SK-N-SH (cell line): ENCODE measurements at regions not wholly inside any gene's neighbourhood (a gene's known extent, or its start where the extent isn't known, plus 50 kb on each side); places are given as distances from the start of the nearest gene placed in this dataset.

Source experiments
- CTCF ChIA-PET: fragments of 300-600, 350-600 bp; formaldehyde crosslinking; extraction: SDS; loops from one replicate; lab custom pipeline; 2021; lab: Yijun Ruan, JAX
- POLR2A ChIA-PET: fragments of 350-600 bp; sonication (Branson Sonifier 250); formaldehyde crosslinking; extraction: SDS; loops from one replicate; lab custom pipeline; 2020; ENCODE audit warnings: antibody characterized with exemption, inconsistent platforms; lab: Yijun Ruan, JAX
- DNase-seq: peaks from one replicate; pipeline ENCODE4 v3.0.0; 2012
- H2AFZ ChIP-seq: fragments of 200-600 bp; sonication (generic); 2 replicates; pipeline ENCODE4 v1.8.1; 2016; ENCODE audit warnings: antibody characterized with exemption, mild to moderate bottlenecking, low read depth
- H3F3A ChIP-seq: fragments of 200-600 bp; sonication (generic); replicated peaks from 2 replicates; pipeline ENCODE3; 2016; ENCODE audit warnings: antibody characterized with exemption, mild to moderate bottlenecking; ENCODE audit not compliant: insufficient read depth
- H3K27ac ChIP-seq, 2 experiments: fragments of 200-500 bp in 1 of 2; fragments of 200-600 bp in 1 of 2; sonication (Bioruptor generic) in 1 of 2; sonication (generic), shearing (Covaris generic) in 1 of 2; 2 replicates each; pipeline versions ENCODE4 v1.5.1 to v1.6.1; 2014 to 2016; ENCODE audit warnings: low read depth in 2 of 2, inconsistent platforms in 1 of 2, low read length in 1 of 2, mild to moderate bottlenecking in 1 of 2, mixed read lengths in 1 of 2
- H3K27me3 ChIP-seq: fragments of 200-600 bp; sonication (generic), shearing (Covaris generic); 2 replicates; pipeline ENCODE4 v1.6.1; 2016; ENCODE audit warnings: mixed run types; ENCODE audit not compliant: insufficient read depth
- H3K36me3 ChIP-seq, 2 experiments: fragments of 200-500 bp in 1 of 2; fragments of 200-600 bp in 1 of 2; sonication (Bioruptor generic) in 1 of 2; sonication (generic) in 1 of 2; replicated peaks in 1 of 2; 2 replicates each; pipeline versions ENCODE3 to v1.5.1; 2014 to 2016; ENCODE audit warnings: low read length in 1 of 2, mild to moderate bottlenecking in 1 of 2; ENCODE audit not compliant: insufficient read depth in 2 of 2, control insufficient read depth in 1 of 2
- H3K4me1 ChIP-seq, 2 experiments: fragments of 200-500 bp in 1 of 2; fragments of 200-600 bp in 1 of 2; sonication (Bioruptor generic) in 1 of 2; sonication (generic), shearing (Covaris generic) in 1 of 2; 2 replicates each; pipeline versions ENCODE4 v1.5.1 to v1.6.1; 2014 to 2016; ENCODE audit warnings: low read depth in 1 of 2, low read length in 1 of 2, mixed run types in 1 of 2; ENCODE audit not compliant: insufficient read depth in 2 of 2, control insufficient read depth in 1 of 2
- H3K4me2 ChIP-seq: fragments of 200-600 bp; sonication (generic), shearing (Covaris generic); 2 replicates; pipeline ENCODE4 v1.6.1; 2017; ENCODE audit warnings: mixed run types
- H3K4me3 ChIP-seq, 2 experiments: fragments of 200-500 bp in 1 of 2; fragments of 200-600 bp in 1 of 2; sonication (Bioruptor generic) in 1 of 2; sonication (generic), shearing (Covaris generic) in 1 of 2; 2 replicates each; pipeline versions ENCODE4 v1.5.1 to v1.8.1; 2014 to 2016; ENCODE audit warnings: low read depth in 2 of 2, inconsistent platforms in 1 of 2, low read length in 1 of 2, mild to moderate bottlenecking in 1 of 2, mixed read lengths in 1 of 2, moderate library complexity in 1 of 2
- H3K79me2 ChIP-seq: fragments of 200-600 bp; sonication (generic); 2 replicates; pipeline ENCODE4 v1.8.1; 2017; ENCODE audit warnings: mild to moderate bottlenecking; ENCODE audit not compliant: insufficient read depth
- H3K9ac ChIP-seq: fragments of 200-600 bp; sonication (generic); 2 replicates; pipeline ENCODE4 v1.6.1; 2017; ENCODE audit warnings: mixed run types
- H3K9me2 ChIP-seq: fragments of 200-600 bp; sonication (generic); 2 replicates; pipeline ENCODE4 v1.6.1; 2017; ENCODE audit warnings: mixed run types
- H3K9me3 ChIP-seq: fragments of 200-600 bp; sonication (generic); 2 replicates; pipeline ENCODE4 v1.6.1; 2017; ENCODE audit warnings: mixed run types, mild to moderate bottlenecking, moderate library complexity
- H4K20me1 ChIP-seq: fragments of 200-600 bp; sonication (generic); 2 replicates; pipeline ENCODE4 v1.6.1; 2017; ENCODE audit warnings: mild to moderate bottlenecking, mixed run types; ENCODE audit not compliant: insufficient read depth
- CHD2 ChIP-seq: fragments of 150-350 bp; IDR thresholded peaks from 2 replicates; pipeline ENCODE4 v1.6.1; 2018; ENCODE audit warnings: low read length; ENCODE audit not compliant: partially characterized antibody
- ELF1 ChIP-seq: IDR thresholded peaks from 2 replicates; pipeline ENCODE4 v1.4.0; 2012
- EP300 ChIP-seq, 2 experiments: IDR thresholded peaks; 2 replicates each; pipeline versions ENCODE4 v1.4.0 to v1.6.1; 2012; ENCODE audit warnings: borderline replicate concordance in 1 of 2, low read depth in 1 of 2, low read length in 1 of 2
- FOSL2 ChIP-seq: IDR thresholded peaks from 2 replicates; pipeline ENCODE4 v1.4.0; 2012; ENCODE audit warnings: low read depth, mild to moderate bottlenecking, moderate library complexity, borderline replicate concordance
- FOXJ3 ChIP-seq: sonication (generic); formaldehyde crosslinking; IDR thresholded peaks from 2 replicates; pipeline ENCODE4 v1.5.1; 2020; ENCODE audit warnings: mild to moderate bottlenecking, missing genetic modification reagents
- FOXM1 ChIP-seq: IDR thresholded peaks from 2 replicates; pipeline ENCODE4 v1.4.0; 2012; ENCODE audit warnings: low read depth, mild to moderate bottlenecking
- GABPA ChIP-seq: IDR thresholded peaks from 2 replicates; pipeline ENCODE4 v1.4.0; 2012; ENCODE audit warnings: low read depth, mild to moderate bottlenecking
- JUND ChIP-seq: IDR thresholded peaks from 2 replicates; pipeline ENCODE4 v1.4.0; 2012
- MAX ChIP-seq: IDR thresholded peaks from 2 replicates; pipeline ENCODE4 v1.4.0; 2012; ENCODE audit warnings: low read depth
- NFIC ChIP-seq: IDR thresholded peaks from 2 replicates; pipeline ENCODE4 v1.4.0; 2012; ENCODE audit warnings: borderline replicate concordance
- NRF1 ChIP-seq: IDR thresholded peaks from 2 replicates; pipeline ENCODE4 v1.6.1; 2012; ENCODE audit warnings: low read depth, mild to moderate bottlenecking, low read length
- RAD21 ChIP-seq: IDR thresholded peaks from 2 replicates; pipeline ENCODE4 v1.6.1; 2012; ENCODE audit warnings: mild to moderate bottlenecking, low read length
- RCOR1 ChIP-seq: fragments of 150-350 bp; IDR thresholded peaks from 2 replicates; pipeline ENCODE4 v1.6.1; 2017; ENCODE audit warnings: antibody characterized with exemption, low read length
- SIN3A ChIP-seq: IDR thresholded peaks from 2 replicates; pipeline ENCODE4 v1.6.1; 2012; ENCODE audit warnings: low read depth, mild to moderate bottlenecking, low read length, moderate library complexity, borderline replicate concordance
- SMC3 ChIP-seq: IDR thresholded peaks from 2 replicates; pipeline ENCODE4 v1.6.1; 2012; ENCODE audit warnings: low read depth, low read length, improper control_type of control experiment
- TAF1 ChIP-seq: IDR thresholded peaks from 2 replicates; pipeline ENCODE4 v1.6.1; 2012; ENCODE audit warnings: low read depth, mild to moderate bottlenecking, low read length, moderate library complexity, borderline replicate concordance
- TCF12 ChIP-seq: IDR thresholded peaks from 2 replicates; pipeline ENCODE4 v1.4.0; 2012
- WGBS: methylation state at CpG from one replicate; pipeline ENCODE4 v1.1.6; 2017; ENCODE audit warnings: low lambda C conversion rate; 5-methylcytosine and 5-hydroxymethylcytosine counted together
- TF ChIP-seq, protein P1 (sequence below): IDR thresholded peaks from 2 replicates; pipeline ENCODE4; 2012
- TF ChIP-seq, protein P2 (sequence below): IDR thresholded peaks from 2 replicates; pipeline ENCODE4 v1.6.1; 2012; ENCODE audit warnings: mild to moderate bottlenecking, low read depth, low read length, moderate library complexity

DNA sequence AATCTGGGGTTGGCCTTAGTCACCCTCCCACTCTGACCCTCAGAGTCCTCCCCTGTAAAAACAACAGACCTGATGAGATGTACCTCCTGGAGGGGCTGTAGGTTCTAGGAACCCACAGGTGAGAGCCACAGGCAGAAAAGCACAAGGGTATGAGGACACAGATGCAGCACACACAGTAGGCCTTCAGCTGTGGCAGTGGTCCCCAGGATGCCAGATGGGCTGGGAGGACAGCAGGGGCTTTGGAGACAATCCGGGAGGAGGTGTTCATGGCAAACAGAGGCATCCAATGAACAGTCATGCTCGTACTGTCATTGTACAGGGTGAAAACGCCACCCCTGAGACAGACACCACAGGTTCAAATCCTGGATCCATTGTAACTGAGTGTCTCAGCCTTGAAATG, 463.1 kb downstream of the MATN1 start:
- H3K9me2 ChIP-seq: no peaks in the 10 kb centered on the region
- H3K9ac ChIP-seq: no peak overlapping the region
- peaks cover 0 to 14% of the 10 kb centered on the region in 2 experiments; a peak in 2 of 4 replicates for H3K4me1 ChIP-seq
- H3K4me2 ChIP-seq: no peak overlapping the region
- no peaks in the 10 kb centered on the region for H4K20me1 ChIP-seq
- no peak overlapping the region for H3K27ac ChIP-seq
- TF ChIP-seq RCOR1 (no peak), MAX (no peak), CHD2 (no peak), RAD21 (no peak), ELF1 (no peak), EP300 (IDR thresholded peaks at IDR 0.05; ENCODE audit: borderline replicate concordance in 1 of 2, low read depth in 1 of 2, low read length in 1 of 2) (no peak), SIN3A (no peak), GABPA (no peak), FOXM1 (no peak), TCF12 (no peak), NRF1 (no peak), FOXJ3 (no peak), SMC3 (no peak), TAF1 (no peak), JUND (no peak), FOSL2 (no peak), NFIC (no peak)
- TF ChIP-seq, protein P1, sequence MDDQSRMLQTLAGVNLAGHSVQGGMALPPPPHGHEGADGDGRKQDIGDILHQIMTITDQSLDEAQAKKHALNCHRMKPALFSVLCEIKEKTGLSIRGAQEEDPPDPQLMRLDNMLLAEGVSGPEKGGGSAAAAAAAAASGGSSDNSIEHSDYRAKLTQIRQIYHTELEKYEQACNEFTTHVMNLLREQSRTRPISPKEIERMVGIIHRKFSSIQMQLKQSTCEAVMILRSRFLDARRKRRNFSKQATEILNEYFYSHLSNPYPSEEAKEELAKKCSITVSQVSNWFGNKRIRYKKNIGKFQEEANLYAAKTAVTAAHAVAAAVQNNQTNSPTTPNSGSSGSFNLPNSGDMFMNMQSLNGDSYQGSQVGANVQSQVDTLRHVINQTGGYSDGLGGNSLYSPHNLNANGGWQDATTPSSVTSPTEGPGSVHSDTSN: no peak
- TF ChIP-seq, protein P2, sequence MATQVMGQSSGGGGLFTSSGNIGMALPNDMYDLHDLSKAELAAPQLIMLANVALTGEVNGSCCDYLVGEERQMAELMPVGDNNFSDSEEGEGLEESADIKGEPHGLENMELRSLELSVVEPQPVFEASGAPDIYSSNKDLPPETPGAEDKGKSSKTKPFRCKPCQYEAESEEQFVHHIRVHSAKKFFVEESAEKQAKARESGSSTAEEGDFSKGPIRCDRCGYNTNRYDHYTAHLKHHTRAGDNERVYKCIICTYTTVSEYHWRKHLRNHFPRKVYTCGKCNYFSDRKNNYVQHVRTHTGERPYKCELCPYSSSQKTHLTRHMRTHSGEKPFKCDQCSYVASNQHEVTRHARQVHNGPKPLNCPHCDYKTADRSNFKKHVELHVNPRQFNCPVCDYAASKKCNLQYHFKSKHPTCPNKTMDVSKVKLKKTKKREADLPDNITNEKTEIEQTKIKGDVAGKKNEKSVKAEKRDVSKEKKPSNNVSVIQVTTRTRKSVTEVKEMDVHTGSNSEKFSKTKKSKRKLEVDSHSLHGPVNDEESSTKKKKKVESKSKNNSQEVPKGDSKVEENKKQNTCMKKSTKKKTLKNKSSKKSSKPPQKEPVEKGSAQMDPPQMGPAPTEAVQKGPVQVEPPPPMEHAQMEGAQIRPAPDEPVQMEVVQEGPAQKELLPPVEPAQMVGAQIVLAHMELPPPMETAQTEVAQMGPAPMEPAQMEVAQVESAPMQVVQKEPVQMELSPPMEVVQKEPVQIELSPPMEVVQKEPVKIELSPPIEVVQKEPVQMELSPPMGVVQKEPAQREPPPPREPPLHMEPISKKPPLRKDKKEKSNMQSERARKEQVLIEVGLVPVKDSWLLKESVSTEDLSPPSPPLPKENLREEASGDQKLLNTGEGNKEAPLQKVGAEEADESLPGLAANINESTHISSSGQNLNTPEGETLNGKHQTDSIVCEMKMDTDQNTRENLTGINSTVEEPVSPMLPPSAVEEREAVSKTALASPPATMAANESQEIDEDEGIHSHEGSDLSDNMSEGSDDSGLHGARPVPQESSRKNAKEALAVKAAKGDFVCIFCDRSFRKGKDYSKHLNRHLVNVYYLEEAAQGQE: no peak
- DNase-seq: no peak
- H3K4me3 ChIP-seq: no peak overlapping the region
- no peaks in the 10 kb centered on the region for H3K36me3 ChIP-seq
- ChIA-PET POLR2A (no interaction called here), CTCF (interaction anchor here (1.0 kb wide), 1 partner anchor 21 kb away, joined by 3 read pairs; no protein-coding TSS in a partner anchor)
- H3K27me3 ChIP-seq: no peaks in the 10 kb centered on the region
- H3K9me3 ChIP-seq: no peaks in the 10 kb centered on the region
- no peak overlapping the region for H2AFZ ChIP-seq
- H3K79me2 ChIP-seq: no peaks in the 10 kb centered on the region
- 24% methylated on average over 3 of the region's 3 CpGs for WGBS
- no peaks in the 10 kb centered on the region for H3F3A ChIP-seq
